ENCODE measurements at regions not wholly inside any gene's neighbourhood (a gene's known extent, or its start where the extent isn't known, plus 50 kb on each side); places are given as distances from the start of the nearest gene placed in this dataset.
A peak's percentile ranks its signal among the peaks of the same experiment; 100 is the strongest.

GRCh38 chr18:73270920-73271634 lies 403.3 kb upstream of the NETO1 start:
- Histone ChIP-seq H3K9me3 (ENCODE audit: control insufficient read depth, low read length) (no peaks in the 10 kb centered on the region), H3K27me3 (ENCODE audit: control insufficient read depth, insufficient read depth, low read length, poor library complexity, severe bottlenecking) (no peaks in the 10 kb centered on the region), H3K27ac (ENCODE audit: low read depth, low read length) (no peak overlapping the region), H3K4me1 (ENCODE audit: control insufficient read depth, insufficient read depth, low read length) (no peaks in the 10 kb centered on the region), H3K36me3 (ENCODE audit: control insufficient read depth, insufficient read depth, low read length) (no peaks in the 10 kb centered on the region), H3K4me3 (ENCODE audit: low read length) (no peak overlapping the region), H3K9ac (ENCODE audit: extremely low read depth, low read length, poor library complexity, severe bottlenecking) (no peak overlapping the region)
- DNase-seq = no peak
- H3K4me3 Mint-ChIP-seq = no peak overlapping the region
- TF ChIP-seq CTCF (conservative IDR thresholded peaks at IDR 0.05) = no peak
- 92 to 96% methylated on average over 3 to 10 of the region's 10 CpGs for WGBS, 2 experiments (ENCODE audit: insufficient coverage in 1 of 2, insufficient read length in 1 of 2)
- H3K4me1 Mint-ChIP-seq = no peaks in the 10 kb centered on the region
- H3K9me3 Mint-ChIP-seq = no peaks in the 10 kb centered on the region
- H3K27me3 Mint-ChIP-seq (ENCODE audit: insufficient read depth) = no peaks in the 10 kb centered on the region
- H3K36me3 Mint-ChIP-seq (ENCODE audit: low read depth) = no peaks in the 10 kb centered on the region
- peak overlapping the region; percentile 5 for H3K27ac Mint-ChIP-seq

DNA sequence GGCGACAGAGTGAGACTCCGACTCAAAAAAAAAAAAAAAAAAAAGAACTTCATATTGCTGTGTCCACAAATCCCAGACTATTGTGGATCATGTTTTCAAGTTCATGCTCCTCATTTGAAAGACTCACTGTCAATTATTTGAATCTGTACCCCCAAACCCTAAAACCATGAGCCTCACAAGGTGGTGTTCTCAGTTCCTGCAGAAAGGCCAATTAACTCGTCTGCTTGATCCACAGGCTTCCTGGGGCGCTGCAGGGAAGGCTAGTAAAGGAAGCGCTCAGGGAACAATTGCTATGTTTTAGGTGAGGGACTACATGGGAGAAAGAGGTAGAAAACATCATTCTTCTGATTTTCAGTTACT lies 396.8 kb upstream of the NETO1 start:
- H3K27me3 Mint-ChIP-seq (ENCODE audit: insufficient read depth) = no peaks in the 10 kb centered on the region
- H3K4me1 ChIP-seq (ENCODE audit: control insufficient read depth, insufficient read depth, low read length) = no peaks in the 10 kb centered on the region
- H3K4me3 Mint-ChIP-seq = peak overlapping the region; percentile 42
- no peaks in the 10 kb centered on the region for H3K9me3 ChIP-seq (ENCODE audit: control insufficient read depth, low read length)
- H3K27me3 ChIP-seq (ENCODE audit: control insufficient read depth, insufficient read depth, low read length, poor library complexity, severe bottlenecking) = no peaks in the 10 kb centered on the region
- TF ChIP-seq CTCF (conservative IDR thresholded peaks at IDR 0.05) = no peak
- H3K9me3 Mint-ChIP-seq = peaks cover 2% of the 10 kb centered on the region
- H3K27ac ChIP-seq (ENCODE audit: low read depth, low read length) = no peak overlapping the region
- H3K9ac ChIP-seq (ENCODE audit: extremely low read depth, low read length, poor library complexity, severe bottlenecking) = no peak overlapping the region
- H3K4me3 ChIP-seq (ENCODE audit: low read length) = no peak overlapping the region
- 70 to 100% methylated on average over 1 to 5 of the region's 5 CpGs for WGBS, 2 experiments (ENCODE audit: insufficient coverage in 1 of 2, insufficient read length in 1 of 2)
- no peak for DNase-seq
- no peaks in the 10 kb centered on the region for H3K36me3 Mint-ChIP-seq (ENCODE audit: low read depth)
- no peaks in the 10 kb centered on the region for H3K36me3 ChIP-seq (ENCODE audit: control insufficient read depth, insufficient read depth, low read length)
- no peak overlapping the region for H3K27ac Mint-ChIP-seq
- no peaks in the 10 kb centered on the region for H3K4me1 Mint-ChIP-seq

DNA sequence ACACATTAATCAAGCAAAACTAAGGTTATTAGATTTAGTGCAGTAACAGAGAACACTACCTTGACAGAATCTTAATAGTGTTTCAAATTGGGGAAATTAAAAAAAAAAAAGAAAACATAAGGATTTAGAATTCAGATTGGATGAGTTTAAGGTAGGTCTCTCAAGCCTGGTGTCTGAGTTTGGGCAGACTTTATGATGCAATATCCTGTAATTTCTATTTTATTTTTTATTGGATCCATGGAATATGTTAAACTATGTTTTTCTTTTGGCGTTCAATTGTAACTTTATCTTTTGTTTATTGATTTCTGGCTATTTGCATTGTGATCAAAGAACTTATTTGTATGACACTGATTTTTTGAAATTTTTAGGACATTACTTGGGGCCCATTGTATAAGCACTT lies 394.1 kb upstream of the NETO1 start:
- Histone ChIP-seq H3K27me3 (ENCODE audit: control insufficient read depth, insufficient read depth, low read length, poor library complexity, severe bottlenecking) (no peaks in the 10 kb centered on the region), H3K9ac (ENCODE audit: extremely low read depth, low read length, poor library complexity, severe bottlenecking) (no peak overlapping the region), H3K9me3 (ENCODE audit: control insufficient read depth, low read length) (no peaks in the 10 kb centered on the region), H3K27ac (ENCODE audit: low read depth, low read length) (no peak overlapping the region), H3K36me3 (ENCODE audit: control insufficient read depth, insufficient read depth, low read length) (no peaks in the 10 kb centered on the region), H3K4me3 (ENCODE audit: low read length) (no peak overlapping the region), H3K4me1 (ENCODE audit: control insufficient read depth, insufficient read depth, low read length) (no peaks in the 10 kb centered on the region)
- Mint-ChIP-seq H3K9me3 (peaks cover 2% of the 10 kb centered on the region), H3K27me3 (ENCODE audit: insufficient read depth) (no peaks in the 10 kb centered on the region), H3K4me3 (no peak overlapping the region), H3K36me3 (ENCODE audit: low read depth) (no peaks in the 10 kb centered on the region), H3K4me1 (no peaks in the 10 kb centered on the region), H3K27ac (no peak overlapping the region)
- no peak for DNase-seq
- TF ChIP-seq CTCF (conservative IDR thresholded peaks at IDR 0.05) = no peak
- WGBS, 2 experiments (ENCODE audit: insufficient coverage in 1 of 2, insufficient read length in 1 of 2) = 90 to 100% methylated on average over 1 of the region's 1 CpG
